ENCODE measurements at regions not wholly inside any gene's neighbourhood (a gene's known extent, or its start where the extent isn't known, plus 50 kb on each side); places are given as distances from the start of the nearest gene placed in this dataset.

DNA sequence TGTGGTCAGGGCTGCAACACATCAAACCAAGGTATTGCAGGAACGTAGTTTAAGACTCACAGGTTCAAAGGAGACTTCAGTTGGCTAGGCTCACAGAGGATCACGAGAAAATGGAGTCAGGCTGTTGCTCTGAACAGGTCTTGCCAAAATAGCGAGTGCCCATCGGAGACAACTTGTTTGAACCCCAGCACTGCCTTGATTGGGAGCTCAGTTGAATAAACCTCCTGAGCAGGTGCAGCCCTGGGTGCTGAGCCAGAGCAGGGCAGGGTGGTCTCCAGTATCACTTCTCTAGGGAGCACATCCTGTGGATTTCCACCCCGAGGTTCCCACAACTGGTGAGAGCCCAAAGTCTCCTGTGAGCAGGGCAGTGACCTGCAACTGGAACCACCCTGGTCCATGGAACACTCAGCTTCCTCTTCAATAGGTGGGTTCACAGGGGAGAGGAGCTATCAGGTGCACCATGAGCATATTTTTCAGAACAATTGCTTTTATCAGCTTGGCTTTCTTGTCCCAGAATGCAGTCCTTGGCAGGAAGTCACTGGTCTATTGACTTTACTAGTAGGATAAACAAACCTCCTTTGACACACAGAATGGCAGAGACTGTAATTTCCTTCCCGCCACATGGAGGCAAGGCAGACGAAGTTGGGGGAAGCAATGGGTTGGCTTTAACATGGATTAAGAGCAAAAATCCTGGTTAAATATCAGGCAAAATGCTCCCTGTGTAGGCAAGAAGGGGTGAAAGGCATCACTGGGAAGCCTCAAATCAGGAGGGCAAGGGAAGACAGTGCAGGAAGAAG, 267.7 kb upstream of the FOXQ1 start:
- Histone ChIP-seq H3K9me3 (ENCODE audit: control insufficient read depth in 3 of 3, low read length in 3 of 3) (no peaks in the 10 kb centered on the region), H3K4me3 (ENCODE audit: low read length in 3 of 3) (no peak overlapping the region), H3K4me1 (ENCODE audit: control insufficient read depth in 3 of 3, insufficient read depth in 3 of 3, low read length in 3 of 3) (no peaks in the 10 kb centered on the region), H3K36me3 (ENCODE audit: control insufficient read depth in 3 of 3, insufficient read depth in 3 of 3, low read length in 3 of 3) (no peaks in the 10 kb centered on the region), H3K9ac (ENCODE audit: low read depth in 1 of 3, low read length in 3 of 3) (no peak overlapping the region), H3K27me3 (ENCODE audit: control insufficient read depth in 3 of 3, insufficient read depth in 3 of 3, low read length in 3 of 3) (peaks cover 8 to 31% (median 25%) of the 10 kb centered on the region in 3 donors), H3K27ac (ENCODE audit: low read depth, low read length) (no peak overlapping the region)

GRCh38 chr6:1043458-1043836, 268.5 kb upstream of the FOXQ1 start:
- Histone ChIP-seq H3K9me3 (ENCODE audit: control insufficient read depth in 3 of 3, low read length in 3 of 3) (no peaks in the 10 kb centered on the region), H3K36me3 (ENCODE audit: control insufficient read depth in 3 of 3, insufficient read depth in 3 of 3, low read length in 3 of 3) (no peaks in the 10 kb centered on the region), H3K27me3 (ENCODE audit: control insufficient read depth in 3 of 3, insufficient read depth in 3 of 3, low read length in 3 of 3) (peaks cover 8 to 34% (median 26%) of the 10 kb centered on the region in 3 donors), H3K4me3 (ENCODE audit: low read length in 3 of 3) (no peak overlapping the region), H3K27ac (ENCODE audit: low read depth, low read length) (no peak overlapping the region), H3K9ac (ENCODE audit: low read depth in 1 of 3, low read length in 3 of 3) (no peak overlapping the region), H3K4me1 (ENCODE audit: control insufficient read depth in 3 of 3, insufficient read depth in 3 of 3, low read length in 3 of 3) (no peaks in the 10 kb centered on the region)

DNA sequence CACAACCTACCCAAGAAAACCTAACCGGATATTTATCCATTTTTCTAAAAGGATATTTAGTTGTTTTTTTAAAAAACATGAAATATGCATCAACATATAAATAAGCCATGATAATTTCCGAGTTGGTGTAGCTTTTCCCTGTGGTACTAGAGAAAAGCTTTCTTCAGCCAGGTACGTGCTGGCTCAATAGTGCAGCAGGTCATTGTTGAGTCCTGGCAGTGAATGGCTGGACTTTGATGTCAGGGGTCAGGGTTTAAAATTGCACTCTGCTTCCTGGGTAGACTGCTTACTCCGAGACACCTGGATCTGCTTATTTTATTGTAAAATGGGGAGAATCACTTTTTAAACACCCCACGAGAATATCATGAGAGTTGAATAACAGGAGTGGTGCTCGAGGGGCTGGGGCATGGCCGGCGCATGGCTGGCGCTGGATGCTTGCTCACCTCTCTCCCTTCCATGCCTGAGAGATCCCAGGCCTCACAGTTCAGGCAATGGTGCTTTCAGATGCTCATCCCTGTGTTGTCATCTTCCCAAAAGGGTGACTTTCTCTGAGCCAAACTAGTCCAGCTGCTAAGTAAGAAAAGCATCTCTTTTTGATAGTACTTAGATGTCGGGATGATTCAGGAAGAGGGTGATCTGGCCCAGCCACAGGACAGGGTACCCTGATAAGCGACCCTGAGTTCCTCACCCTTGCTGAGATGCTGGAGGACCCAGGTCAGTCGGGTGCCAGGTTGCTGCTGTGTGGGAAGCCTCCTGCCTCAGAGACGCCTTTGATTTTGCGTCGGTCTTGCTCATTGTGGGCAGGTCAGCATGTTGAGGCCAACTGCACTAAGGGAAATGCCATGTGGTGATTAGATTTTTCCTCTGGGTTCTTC, 269.1 kb upstream of the FOXQ1 start:
- H3K27ac ChIP-seq (ENCODE audit: low read depth, low read length): no peak overlapping the region
- H3K9me3 ChIP-seq (ENCODE audit: control insufficient read depth in 3 of 3, low read length in 3 of 3): no peaks in the 10 kb centered on the region
- H3K9ac ChIP-seq (ENCODE audit: low read depth in 1 of 3, low read length in 3 of 3): no peak overlapping the region
- no peaks in the 10 kb centered on the region for H3K4me1 ChIP-seq (ENCODE audit: control insufficient read depth in 3 of 3, insufficient read depth in 3 of 3, low read length in 3 of 3)
- no peaks in the 10 kb centered on the region for H3K36me3 ChIP-seq (ENCODE audit: control insufficient read depth in 3 of 3, insufficient read depth in 3 of 3, low read length in 3 of 3)
- H3K4me3 ChIP-seq (ENCODE audit: low read length in 3 of 3): no peak overlapping the region
- H3K27me3 ChIP-seq (ENCODE audit: control insufficient read depth in 3 of 3, insufficient read depth in 3 of 3, low read length in 3 of 3): peaks cover 8 to 34% (median 26%) of the 10 kb centered on the region in 3 donors

DNA sequence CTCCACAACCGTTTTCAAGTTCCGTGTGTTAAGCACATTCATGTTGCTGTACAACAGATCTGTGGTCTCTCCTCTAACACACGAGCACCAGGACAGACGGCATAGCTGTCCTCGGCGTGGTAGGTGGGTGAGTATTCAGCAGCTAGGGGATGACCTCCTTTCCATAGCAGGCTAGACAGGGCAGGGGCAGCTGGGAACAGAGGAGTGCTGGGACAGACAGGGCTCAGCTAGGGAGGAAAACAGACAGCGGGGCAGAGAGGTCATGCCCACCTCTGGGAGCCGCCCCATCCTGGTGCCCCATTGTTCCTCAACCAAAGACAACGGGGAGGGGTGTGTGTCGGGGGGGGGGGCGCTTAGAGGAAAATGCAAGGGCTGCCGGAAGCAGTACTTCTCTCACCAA, 271.5 kb upstream of the FOXQ1 start:
- no peaks in the 10 kb centered on the region for H3K36me3 ChIP-seq (ENCODE audit: control insufficient read depth in 3 of 3, insufficient read depth in 3 of 3, low read length in 3 of 3)
- H3K4me1 ChIP-seq (ENCODE audit: control insufficient read depth in 3 of 3, insufficient read depth in 3 of 3, low read length in 3 of 3): no peaks in the 10 kb centered on the region
- H3K27me3 ChIP-seq (ENCODE audit: control insufficient read depth in 3 of 3, insufficient read depth in 3 of 3, low read length in 3 of 3): peaks cover 5 to 35% (median 20%) of the 10 kb centered on the region in 3 donors

DNA sequence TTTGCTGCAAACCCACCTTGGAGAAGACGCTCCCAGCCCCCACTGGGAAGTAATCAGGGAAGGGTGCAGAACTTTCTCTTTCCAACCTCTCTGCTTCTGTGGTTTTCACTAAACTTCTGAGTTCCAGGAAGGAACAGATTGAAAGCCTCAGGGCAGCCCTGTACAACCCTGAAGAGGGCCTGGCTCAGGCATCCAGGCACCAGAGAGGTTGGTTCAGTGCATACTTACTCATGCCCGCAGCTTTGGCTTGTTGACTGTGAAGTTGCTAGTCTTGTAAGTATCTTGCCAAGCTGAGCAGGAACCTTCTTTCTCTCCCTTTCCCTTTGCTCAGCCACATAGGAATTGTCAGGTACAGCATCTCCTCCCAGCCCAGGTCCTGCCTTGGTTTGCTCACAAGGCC, 272.2 kb upstream of the FOXQ1 start:
- Histone ChIP-seq H3K9me3 (ENCODE audit: control insufficient read depth in 3 of 3, low read length in 3 of 3) (no peaks in the 10 kb centered on the region), H3K27ac (ENCODE audit: low read depth, low read length) (no peak overlapping the region), H3K4me1 (ENCODE audit: control insufficient read depth in 3 of 3, insufficient read depth in 3 of 3, low read length in 3 of 3) (no peaks in the 10 kb centered on the region), H3K4me3 (ENCODE audit: low read length in 3 of 3) (no peak overlapping the region), H3K9ac (ENCODE audit: low read depth in 1 of 3, low read length in 3 of 3) (no peak overlapping the region), H3K27me3 (ENCODE audit: control insufficient read depth in 3 of 3, insufficient read depth in 3 of 3, low read length in 3 of 3) (peaks cover 5 to 30% (median 16%) of the 10 kb centered on the region in 3 donors), H3K36me3 (ENCODE audit: control insufficient read depth in 3 of 3, insufficient read depth in 3 of 3, low read length in 3 of 3) (no peaks in the 10 kb centered on the region)

More for the DNA sequence above, 271.5 kb upstream of the FOXQ1 start:
- H3K9me3 ChIP-seq (ENCODE audit: control insufficient read depth in 3 of 3, low read length in 3 of 3): no peaks in the 10 kb centered on the region
- H3K9ac ChIP-seq (ENCODE audit: low read depth in 1 of 3, low read length in 3 of 3): no peak overlapping the region
- no peak overlapping the region for H3K4me3 ChIP-seq (ENCODE audit: low read length in 3 of 3)
- H3K27ac ChIP-seq (ENCODE audit: low read depth, low read length): no peak overlapping the region

DNA sequence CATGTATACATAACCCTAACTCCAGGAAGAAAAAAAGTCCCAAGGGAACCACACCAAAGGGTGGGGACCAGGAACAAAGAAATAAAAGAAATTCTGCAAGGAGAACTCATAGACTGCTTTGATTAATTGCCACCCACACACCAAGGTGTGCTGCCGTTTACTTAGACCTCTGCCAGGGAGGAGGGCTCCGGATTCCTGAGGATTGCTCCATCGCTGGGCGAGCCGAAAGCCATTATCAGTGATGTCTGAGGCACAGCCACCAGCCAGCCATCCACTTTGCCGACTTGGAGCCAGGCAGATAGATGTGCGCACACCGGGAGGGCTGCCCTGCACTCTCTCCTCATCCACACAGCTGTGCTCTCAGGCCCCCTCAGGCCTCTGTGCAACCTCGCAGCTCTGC, 272.7 kb upstream of the FOXQ1 start:
- peaks cover 5 to 26% (median 12%) of the 10 kb centered on the region in 3 donors for H3K27me3 ChIP-seq (ENCODE audit: control insufficient read depth in 3 of 3, insufficient read depth in 3 of 3, low read length in 3 of 3)
- no peaks in the 10 kb centered on the region for H3K9me3 ChIP-seq (ENCODE audit: control insufficient read depth in 3 of 3, low read length in 3 of 3)
- H3K4me1 ChIP-seq (ENCODE audit: control insufficient read depth in 3 of 3, insufficient read depth in 3 of 3, low read length in 3 of 3): no peaks in the 10 kb centered on the region
- H3K27ac ChIP-seq (ENCODE audit: low read depth, low read length): no peak overlapping the region
- no peak overlapping the region for H3K9ac ChIP-seq (ENCODE audit: low read depth in 1 of 3, low read length in 3 of 3)
- H3K4me3 ChIP-seq (ENCODE audit: low read length in 3 of 3): no peak overlapping the region
- H3K36me3 ChIP-seq (ENCODE audit: control insufficient read depth in 3 of 3, insufficient read depth in 3 of 3, low read length in 3 of 3): no peaks in the 10 kb centered on the region

- Histone ChIP-seq H3K27ac (ENCODE audit: low read depth, low read length) (no peak overlapping the region), H3K9ac (ENCODE audit: low read depth in 1 of 3, low read length in 3 of 3) (no peak overlapping the region), H3K9me3 (ENCODE audit: control insufficient read depth in 3 of 3, low read length in 3 of 3) (no peaks in the 10 kb centered on the region), H3K27me3 (ENCODE audit: control insufficient read depth in 3 of 3, insufficient read depth in 3 of 3, low read length in 3 of 3) (peaks cover 0 to 20% (median 3%) of the 10 kb centered on the region in 3 donors), H3K4me3 (ENCODE audit: low read length in 3 of 3) (no peak overlapping the region), H3K4me1 (ENCODE audit: control insufficient read depth in 3 of 3, insufficient read depth in 3 of 3, low read length in 3 of 3) (no peaks in the 10 kb centered on the region), H3K36me3 (ENCODE audit: control insufficient read depth in 3 of 3, insufficient read depth in 3 of 3, low read length in 3 of 3) (no peaks in the 10 kb centered on the region)
Observed at GRCh38 chr6:1037430-1038202, 274.3 kb upstream of the FOXQ1 start.

DNA sequence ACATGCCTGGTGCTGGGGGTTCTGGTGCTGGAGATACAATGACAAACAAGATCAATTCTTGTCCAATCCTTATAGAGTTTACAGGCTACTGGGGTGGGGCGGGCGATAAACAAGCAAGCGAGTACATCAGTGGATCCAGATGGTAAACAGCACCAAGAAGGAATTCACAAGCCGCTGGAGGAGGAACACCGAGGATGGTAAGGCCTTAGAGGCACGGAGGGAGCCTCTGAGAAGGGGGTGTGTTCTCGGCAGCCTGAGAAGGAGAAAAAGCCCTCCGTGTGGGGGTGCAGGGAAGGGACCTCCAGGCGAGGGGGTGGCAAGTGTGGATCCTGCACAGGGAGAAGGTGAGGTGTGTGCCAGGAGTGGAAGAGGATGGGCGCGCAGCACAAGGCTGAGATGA, 276.5 kb upstream of the FOXQ1 start:
- no peak overlapping the region for H3K9ac ChIP-seq (ENCODE audit: low read depth in 1 of 3, low read length in 3 of 3)
- peaks cover 0 to 18% (median 3%) of the 10 kb centered on the region in 3 donors for H3K27me3 ChIP-seq (ENCODE audit: control insufficient read depth in 3 of 3, insufficient read depth in 3 of 3, low read length in 3 of 3)
- H3K36me3 ChIP-seq (ENCODE audit: control insufficient read depth in 3 of 3, insufficient read depth in 3 of 3, low read length in 3 of 3): no peaks in the 10 kb centered on the region
- no peaks in the 10 kb centered on the region for H3K4me1 ChIP-seq (ENCODE audit: control insufficient read depth in 3 of 3, insufficient read depth in 3 of 3, low read length in 3 of 3)
- no peak overlapping the region for H3K4me3 ChIP-seq (ENCODE audit: low read length in 3 of 3)
- no peaks in the 10 kb centered on the region for H3K9me3 ChIP-seq (ENCODE audit: control insufficient read depth in 3 of 3, low read length in 3 of 3)
- H3K27ac ChIP-seq (ENCODE audit: low read depth, low read length): no peak overlapping the region

- H3K27me3 ChIP-seq (ENCODE audit: control insufficient read depth in 3 of 3, insufficient read depth in 3 of 3, low read length in 3 of 3): peaks cover 0 to 1% (median 0%) of the 10 kb centered on the region in 3 donors
- no peak overlapping the region for H3K9ac ChIP-seq (ENCODE audit: low read depth in 1 of 3, low read length in 3 of 3)
- no peak overlapping the region for H3K27ac ChIP-seq (ENCODE audit: low read depth, low read length)
- H3K36me3 ChIP-seq (ENCODE audit: control insufficient read depth in 3 of 3, insufficient read depth in 3 of 3, low read length in 3 of 3): no peaks in the 10 kb centered on the region
- no peak overlapping the region for H3K4me3 ChIP-seq (ENCODE audit: low read length in 3 of 3)
- H3K4me1 ChIP-seq (ENCODE audit: control insufficient read depth in 3 of 3, insufficient read depth in 3 of 3, low read length in 3 of 3): no peaks in the 10 kb centered on the region
- H3K9me3 ChIP-seq (ENCODE audit: control insufficient read depth in 3 of 3, low read length in 3 of 3): no peaks in the 10 kb centered on the region
Observed at GRCh38 chr6:1031720-1032119, 280.2 kb upstream of the FOXQ1 start.

Data from skeletal muscle tissue (tissue), 3 donors.